Endothelial cell of umbilical vein (primary cell): ENCODE measurements at regions not wholly inside any gene's neighbourhood (a gene's known extent, or its start where the extent isn't known, plus 50 kb on each side); places are given as distances from the start of the nearest gene placed in this dataset.

ENCODE experiments used
- EZH2 ChIP-seq: IDR thresholded peaks from 2 replicates; pipeline ENCODE4 v1.6.1; 2012; ENCODE audit warnings: borderline replicate concordance, low read depth, mild to moderate bottlenecking, moderate library complexity, low read length, inconsistent platforms; ENCODE audit not compliant: severe bottlenecking
- FOS ChIP-seq: IDR thresholded peaks from 2 replicates; pipeline ENCODE4 v1.6.1; 2011; ENCODE audit warnings: mild to moderate bottlenecking, low read length, moderate library complexity, borderline replicate concordance; ENCODE audit not compliant: insufficient read depth
- GATA2 ChIP-seq: IDR thresholded peaks from 2 replicates; pipeline ENCODE4 v1.7.0; 2011; ENCODE audit warnings: low read depth, mild to moderate bottlenecking, moderate library complexity, mixed read lengths, low read length; ENCODE audit not compliant: insufficient read length, insufficient read depth
- JUN ChIP-seq: IDR thresholded peaks from 2 replicates; pipeline ENCODE4 v1.6.1; 2011; ENCODE audit warnings: borderline replicate concordance, low read depth; ENCODE audit not compliant: insufficient read length, insufficient read depth
- MYC ChIP-seq: IDR thresholded peaks from one replicate; pipeline ENCODE4 v1.6.1; 2011; ENCODE audit warnings: mild to moderate bottlenecking, low read depth, low read length
- POLR2A ChIP-seq: IDR thresholded peaks from 2 replicates; pipeline ENCODE4 v1.6.1; 2012; ENCODE audit warnings: low read depth, mild to moderate bottlenecking, control low read depth, low read length
- POLR2AphosphoS5 ChIP-seq: IDR thresholded peaks from 2 replicates; pipeline ENCODE4 v1.6.1; 2012; ENCODE audit warnings: low read depth, mild to moderate bottlenecking, control low read depth, low read length, moderate library complexity; ENCODE audit not compliant: insufficient read depth
- TF ChIP-seq, protein P1 (sequence below), 2 donors: IDR thresholded peaks; 1 replicate in 1 of 2; 2 replicates in 1 of 2; pipeline ENCODE4 v1.5.1; 2011; ENCODE audit warnings: low read length in 2 of 2, mild to moderate bottlenecking in 2 of 2, moderate library complexity in 2 of 2, control low read depth in 1 of 2, inconsistent platforms in 1 of 2, low read depth in 1 of 2; ENCODE audit not compliant: insufficient read depth in 1 of 2; ENCODE audit errors: extremely low read depth in 1 of 2
- TF ChIP-seq, protein P2 (sequence below): IDR thresholded peaks from 2 replicates; pipeline ENCODE4 v1.6.1; 2011; ENCODE audit not compliant: insufficient read depth, insufficient read length

DNA sequence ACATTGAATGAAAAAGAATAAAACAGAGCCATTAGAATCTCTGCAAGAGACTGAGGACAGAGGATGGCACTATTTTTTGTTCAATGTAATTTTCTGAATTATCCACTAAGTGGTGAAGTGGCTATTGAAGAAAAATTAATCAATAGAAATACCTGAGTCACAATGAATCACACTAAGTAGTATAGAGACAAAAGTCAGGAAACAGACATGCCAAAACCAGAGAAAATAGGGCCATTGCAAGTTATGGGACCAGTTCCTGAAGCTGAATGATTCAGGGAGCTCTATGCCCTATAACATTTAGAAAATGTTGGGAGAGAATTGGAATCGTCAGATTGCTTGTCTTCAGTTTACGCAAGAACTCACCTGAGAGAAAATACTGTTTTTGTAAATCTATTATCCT is 1103.2 kb upstream of the ALCAM start:
- TF ChIP-seq EZH2 (no peak), POLR2A (no peak), POLR2AphosphoS5 (no peak), GATA2 (no peak), JUN (no peak), FOS (no peak), MYC (no peak)
- TF ChIP-seq, protein P1, sequence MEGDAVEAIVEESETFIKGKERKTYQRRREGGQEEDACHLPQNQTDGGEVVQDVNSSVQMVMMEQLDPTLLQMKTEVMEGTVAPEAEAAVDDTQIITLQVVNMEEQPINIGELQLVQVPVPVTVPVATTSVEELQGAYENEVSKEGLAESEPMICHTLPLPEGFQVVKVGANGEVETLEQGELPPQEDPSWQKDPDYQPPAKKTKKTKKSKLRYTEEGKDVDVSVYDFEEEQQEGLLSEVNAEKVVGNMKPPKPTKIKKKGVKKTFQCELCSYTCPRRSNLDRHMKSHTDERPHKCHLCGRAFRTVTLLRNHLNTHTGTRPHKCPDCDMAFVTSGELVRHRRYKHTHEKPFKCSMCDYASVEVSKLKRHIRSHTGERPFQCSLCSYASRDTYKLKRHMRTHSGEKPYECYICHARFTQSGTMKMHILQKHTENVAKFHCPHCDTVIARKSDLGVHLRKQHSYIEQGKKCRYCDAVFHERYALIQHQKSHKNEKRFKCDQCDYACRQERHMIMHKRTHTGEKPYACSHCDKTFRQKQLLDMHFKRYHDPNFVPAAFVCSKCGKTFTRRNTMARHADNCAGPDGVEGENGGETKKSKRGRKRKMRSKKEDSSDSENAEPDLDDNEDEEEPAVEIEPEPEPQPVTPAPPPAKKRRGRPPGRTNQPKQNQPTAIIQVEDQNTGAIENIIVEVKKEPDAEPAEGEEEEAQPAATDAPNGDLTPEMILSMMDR (IDR thresholded peaks at IDR 0.05; ENCODE audit: extremely low read depth in 1 of 2, insufficient read depth in 1 of 2, low read depth in 1 of 2, low read length in 2 of 2): no peak
- TF ChIP-seq, protein P2, sequence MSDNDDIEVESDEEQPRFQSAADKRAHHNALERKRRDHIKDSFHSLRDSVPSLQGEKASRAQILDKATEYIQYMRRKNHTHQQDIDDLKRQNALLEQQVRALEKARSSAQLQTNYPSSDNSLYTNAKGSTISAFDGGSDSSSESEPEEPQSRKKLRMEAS: no peak
